ENCODE measurements at regions not wholly inside any gene's neighbourhood (a gene's known extent, or its start where the extent isn't known, plus 50 kb on each side); places are given as distances from the start of the nearest gene placed in this dataset.

- TF ChIP-seq SIN3A (IDR thresholded peaks at IDR 0.05; ENCODE audit: borderline replicate concordance, insufficient read depth, low read length), result no peak
- no peak for TF ChIP-seq FOXP2 (optimal IDR thresholded peaks at IDR 0.05; ENCODE audit: borderline replicate concordance, extremely low read depth, extremely low read length, insufficient read depth)
- TF ChIP-seq TAF1 (IDR thresholded peaks at IDR 0.05; ENCODE audit: borderline replicate concordance, insufficient read depth, low read length), result no peak
- TF ChIP-seq POLR2AphosphoS5 (IDR thresholded peaks at IDR 0.05; ENCODE audit: low read depth, low read length), result no peak
- no peak for TF ChIP-seq REST (IDR thresholded peaks at IDR 0.05; ENCODE audit: insufficient read depth in 1 of 2, low read depth in 2 of 2, low read length in 2 of 2)
Measured at GRCh38 chr14:40164083-40164482, 731.9 kb upstream of the FBXO33 start.

All from PFSK-1 (cell line).